GM23338 (cell line): ENCODE measurements at regions not wholly inside any gene's neighbourhood (a gene's known extent, or its start where the extent isn't known, plus 50 kb on each side); places are given as distances from the start of the nearest gene placed in this dataset.

ENCODE experiments used
- POLR2AphosphoS5 ChIP-seq: IDR thresholded peaks from 2 replicates; pipeline ENCODE4 v1.6.1; 2016; ENCODE audit warnings: antibody characterized with exemption, low read depth
- TF ChIP-seq, protein P1 (sequence below), 2 experiments: fragments of 200-600 bp in 1 of 2; sonication (generic) in 1 of 2; conservative IDR thresholded peaks; 2 replicates each; pipeline versions ENCODE4 v1.5.1 to v1.6.1; 2016 to 2017; ENCODE audit warnings: antibody characterized with exemption in 2 of 2, low read depth in 2 of 2, mild to moderate bottlenecking in 2 of 2, moderate library complexity in 1 of 2

DNA sequence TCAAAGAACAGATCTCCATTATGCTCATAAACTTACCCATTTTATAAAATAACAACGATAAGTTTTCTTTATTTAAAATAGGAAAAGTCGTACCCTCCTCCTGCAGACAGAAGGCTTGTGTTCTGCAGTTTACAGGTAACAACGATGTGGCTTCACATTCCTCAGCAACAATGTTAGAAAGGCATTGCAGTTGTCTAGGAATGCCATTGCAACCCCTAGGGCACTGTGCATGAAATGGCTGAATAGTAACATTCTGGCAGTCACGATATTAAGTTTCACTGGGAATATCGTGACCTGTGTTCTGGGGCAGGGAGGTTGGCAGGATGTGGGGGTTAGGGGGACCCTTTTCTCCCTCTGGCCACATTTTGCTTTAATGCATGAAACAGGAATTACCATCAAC, 331.9 kb downstream of the DEPDC1B start:
- no peak for TF ChIP-seq POLR2AphosphoS5
- TF ChIP-seq, protein P1, sequence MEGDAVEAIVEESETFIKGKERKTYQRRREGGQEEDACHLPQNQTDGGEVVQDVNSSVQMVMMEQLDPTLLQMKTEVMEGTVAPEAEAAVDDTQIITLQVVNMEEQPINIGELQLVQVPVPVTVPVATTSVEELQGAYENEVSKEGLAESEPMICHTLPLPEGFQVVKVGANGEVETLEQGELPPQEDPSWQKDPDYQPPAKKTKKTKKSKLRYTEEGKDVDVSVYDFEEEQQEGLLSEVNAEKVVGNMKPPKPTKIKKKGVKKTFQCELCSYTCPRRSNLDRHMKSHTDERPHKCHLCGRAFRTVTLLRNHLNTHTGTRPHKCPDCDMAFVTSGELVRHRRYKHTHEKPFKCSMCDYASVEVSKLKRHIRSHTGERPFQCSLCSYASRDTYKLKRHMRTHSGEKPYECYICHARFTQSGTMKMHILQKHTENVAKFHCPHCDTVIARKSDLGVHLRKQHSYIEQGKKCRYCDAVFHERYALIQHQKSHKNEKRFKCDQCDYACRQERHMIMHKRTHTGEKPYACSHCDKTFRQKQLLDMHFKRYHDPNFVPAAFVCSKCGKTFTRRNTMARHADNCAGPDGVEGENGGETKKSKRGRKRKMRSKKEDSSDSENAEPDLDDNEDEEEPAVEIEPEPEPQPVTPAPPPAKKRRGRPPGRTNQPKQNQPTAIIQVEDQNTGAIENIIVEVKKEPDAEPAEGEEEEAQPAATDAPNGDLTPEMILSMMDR (conservative IDR thresholded peaks at IDR 0.05; ENCODE audit: low read depth in 2 of 2): no peak
